ENCODE measurements at regions not wholly inside any gene's neighbourhood (a gene's known extent, or its start where the extent isn't known, plus 50 kb on each side); places are given as distances from the start of the nearest gene placed in this dataset.

- no peak for TF ChIP-seq TAF1 (IDR thresholded peaks at IDR 0.05; ENCODE audit: borderline replicate concordance, insufficient read depth, low read length)
- TF ChIP-seq REST (IDR thresholded peaks at IDR 0.05; ENCODE audit: insufficient read depth in 1 of 2, low read depth in 2 of 2, low read length in 2 of 2) = no peak
- no peak for TF ChIP-seq FOXP2 (optimal IDR thresholded peaks at IDR 0.05; ENCODE audit: borderline replicate concordance, extremely low read depth, extremely low read length, insufficient read depth)
- no peak for TF ChIP-seq SIN3A (IDR thresholded peaks at IDR 0.05; ENCODE audit: borderline replicate concordance, insufficient read depth, low read length)
- TF ChIP-seq POLR2AphosphoS5 (IDR thresholded peaks at IDR 0.05; ENCODE audit: low read depth, low read length) = no peak
Observed at GRCh38 chr7:10022480-10022879, 951.2 kb upstream of the PHF14 start.

- TF ChIP-seq POLR2AphosphoS5 (IDR thresholded peaks at IDR 0.05; ENCODE audit: low read depth, low read length) = no peak
- no peak for TF ChIP-seq TAF1 (IDR thresholded peaks at IDR 0.05; ENCODE audit: borderline replicate concordance, insufficient read depth, low read length)
- TF ChIP-seq FOXP2 (optimal IDR thresholded peaks at IDR 0.05; ENCODE audit: borderline replicate concordance, extremely low read depth, extremely low read length, insufficient read depth) = no peak
- TF ChIP-seq REST (IDR thresholded peaks at IDR 0.05; ENCODE audit: insufficient read depth in 1 of 2, low read depth in 2 of 2, low read length in 2 of 2) = no peak
- TF ChIP-seq SIN3A (IDR thresholded peaks at IDR 0.05; ENCODE audit: borderline replicate concordance, insufficient read depth, low read length) = no peak
Observed at GRCh38 chr7:10022957-10023356, 950.7 kb upstream of the PHF14 start.

- TF ChIP-seq SIN3A (IDR thresholded peaks at IDR 0.05; ENCODE audit: borderline replicate concordance, insufficient read depth, low read length) (no peak), FOXP2 (optimal IDR thresholded peaks at IDR 0.05; ENCODE audit: borderline replicate concordance, extremely low read depth, extremely low read length, insufficient read depth) (no peak), TAF1 (IDR thresholded peaks at IDR 0.05; ENCODE audit: borderline replicate concordance, insufficient read depth, low read length) (no peak), REST (IDR thresholded peaks at IDR 0.05; ENCODE audit: insufficient read depth in 1 of 2, low read depth in 2 of 2, low read length in 2 of 2) (no peak), POLR2AphosphoS5 (IDR thresholded peaks at IDR 0.05; ENCODE audit: low read depth, low read length) (no peak)
Observed at GRCh38 chr7:10034843-10035556, 938.7 kb upstream of the PHF14 start.

- TF ChIP-seq TAF1 (IDR thresholded peaks at IDR 0.05; ENCODE audit: borderline replicate concordance, insufficient read depth, low read length) (no peak), REST (IDR thresholded peaks at IDR 0.05; ENCODE audit: insufficient read depth in 1 of 2, low read depth in 2 of 2, low read length in 2 of 2) (no peak), FOXP2 (optimal IDR thresholded peaks at IDR 0.05; ENCODE audit: borderline replicate concordance, extremely low read depth, extremely low read length, insufficient read depth) (no peak), POLR2AphosphoS5 (IDR thresholded peaks at IDR 0.05; ENCODE audit: low read depth, low read length) (no peak), SIN3A (IDR thresholded peaks at IDR 0.05; ENCODE audit: borderline replicate concordance, insufficient read depth, low read length) (no peak)
Observed at GRCh38 chr7:10036693-10037092, 937.0 kb upstream of the PHF14 start.

Measured in PFSK-1 (cell line).